A549 (cell line): ENCODE measurements at regions not wholly inside any gene's neighbourhood (a gene's known extent, or its start where the extent isn't known, plus 50 kb on each side); places are given as distances from the start of the nearest gene placed in this dataset.

ENCODE experiments used
- E2F6 ChIP-seq: IDR thresholded peaks from 2 replicates; pipeline ENCODE4 v1.6.1; 2012; ENCODE audit warnings: low read depth, borderline replicate concordance
- HOXB5 ChIP-seq: fragments of 250-450 bp; sonication (Bioruptor Pico); IDR thresholded peaks from 2 replicates; pipeline ENCODE4 v1.5.0; 2020; ENCODE audit warnings: mild to moderate bottlenecking, moderate library complexity
- MYC ChIP-seq: IDR thresholded peaks from 2 replicates; pipeline ENCODE4 v1.6.1; 2012; ENCODE audit warnings: mild to moderate bottlenecking, inconsistent platforms, low read length, improper control_type of control experiment, borderline replicate concordance
- POLR2A ChIP-seq: IDR thresholded peaks from 2 replicates; pipeline ENCODE4 v1.6.1; 2012; ENCODE audit warnings: mild to moderate bottlenecking, low read length
- RAD21 ChIP-seq, 2 experiments: fragments of >200 bp in 1 of 2; sonication (Bioruptor Twin) in 1 of 2; formaldehyde crosslinking in 1 of 2; IDR thresholded peaks in 1 of 2; conservative IDR thresholded peaks in 1 of 2; 2 replicates in 1 of 2; 3 replicates in 1 of 2; pipeline ENCODE4 v1.6.1; 2012 to 2018; ENCODE audit warnings: inconsistent platforms in 1 of 2
- REST ChIP-seq: fragments of 200-600 bp; sonication (generic); IDR thresholded peaks from 2 replicates; pipeline ENCODE4 v1.6.1; 2016; ENCODE audit warnings: antibody characterized with exemption, mild to moderate bottlenecking, moderate library complexity
- USF2 ChIP-seq: fragments of 450-650 bp; IDR thresholded peaks from 2 replicates; pipeline ENCODE4 v1.6.1; 2014; ENCODE audit warnings: antibody characterized with exemption
- TF ChIP-seq, protein P1 (sequence below): fragments of >200 bp; sonication (Bioruptor Twin); formaldehyde crosslinking; IDR thresholded peaks from 3 replicates; pipeline ENCODE4 v1.5.1; 2016

- TF ChIP-seq REST (no peak), USF2 (no peak), POLR2A (no peak), MYC (no peak), E2F6 (no peak), HOXB5 (CRISPR knock-in tag) (no peak), RAD21 (conservative IDR thresholded peaks at IDR 0.05 in 1 of 2, IDR thresholded peaks at IDR 0.05 in 1 of 2) (no peak)
- TF ChIP-seq, protein P1, sequence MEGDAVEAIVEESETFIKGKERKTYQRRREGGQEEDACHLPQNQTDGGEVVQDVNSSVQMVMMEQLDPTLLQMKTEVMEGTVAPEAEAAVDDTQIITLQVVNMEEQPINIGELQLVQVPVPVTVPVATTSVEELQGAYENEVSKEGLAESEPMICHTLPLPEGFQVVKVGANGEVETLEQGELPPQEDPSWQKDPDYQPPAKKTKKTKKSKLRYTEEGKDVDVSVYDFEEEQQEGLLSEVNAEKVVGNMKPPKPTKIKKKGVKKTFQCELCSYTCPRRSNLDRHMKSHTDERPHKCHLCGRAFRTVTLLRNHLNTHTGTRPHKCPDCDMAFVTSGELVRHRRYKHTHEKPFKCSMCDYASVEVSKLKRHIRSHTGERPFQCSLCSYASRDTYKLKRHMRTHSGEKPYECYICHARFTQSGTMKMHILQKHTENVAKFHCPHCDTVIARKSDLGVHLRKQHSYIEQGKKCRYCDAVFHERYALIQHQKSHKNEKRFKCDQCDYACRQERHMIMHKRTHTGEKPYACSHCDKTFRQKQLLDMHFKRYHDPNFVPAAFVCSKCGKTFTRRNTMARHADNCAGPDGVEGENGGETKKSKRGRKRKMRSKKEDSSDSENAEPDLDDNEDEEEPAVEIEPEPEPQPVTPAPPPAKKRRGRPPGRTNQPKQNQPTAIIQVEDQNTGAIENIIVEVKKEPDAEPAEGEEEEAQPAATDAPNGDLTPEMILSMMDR = no peak
Observed at GRCh38 chr17:77754956-77755355, 203.5 kb upstream of the TNRC6C start.
